ENCODE measurements at regions not wholly inside any gene's neighbourhood (a gene's known extent, or its start where the extent isn't known, plus 50 kb on each side); places are given as distances from the start of the nearest gene placed in this dataset.
A peak's percentile ranks its signal among the peaks of the same experiment; 100 is the strongest.

DNA sequence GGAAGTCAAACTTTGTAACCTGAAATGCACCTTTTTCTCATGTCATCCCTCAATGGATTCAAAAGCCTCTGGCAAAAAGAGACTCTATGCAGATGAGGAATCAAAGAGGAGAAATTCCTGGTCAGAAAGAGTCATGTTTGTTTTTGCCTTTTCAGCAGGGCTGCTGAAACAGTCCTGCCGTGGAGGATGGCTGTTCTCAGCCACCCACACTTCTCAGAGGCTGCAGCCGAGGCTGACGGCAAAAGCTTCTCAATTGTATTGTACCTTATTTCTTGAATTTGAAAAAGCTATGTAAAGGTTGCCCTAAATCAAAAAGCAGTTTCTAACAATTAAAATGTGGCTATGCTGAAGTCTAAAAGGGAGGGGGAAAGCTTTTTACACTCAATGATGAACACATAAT lies 385.3 kb downstream of the KCTD12 start:
- DNase-seq, result no peak

DNA sequence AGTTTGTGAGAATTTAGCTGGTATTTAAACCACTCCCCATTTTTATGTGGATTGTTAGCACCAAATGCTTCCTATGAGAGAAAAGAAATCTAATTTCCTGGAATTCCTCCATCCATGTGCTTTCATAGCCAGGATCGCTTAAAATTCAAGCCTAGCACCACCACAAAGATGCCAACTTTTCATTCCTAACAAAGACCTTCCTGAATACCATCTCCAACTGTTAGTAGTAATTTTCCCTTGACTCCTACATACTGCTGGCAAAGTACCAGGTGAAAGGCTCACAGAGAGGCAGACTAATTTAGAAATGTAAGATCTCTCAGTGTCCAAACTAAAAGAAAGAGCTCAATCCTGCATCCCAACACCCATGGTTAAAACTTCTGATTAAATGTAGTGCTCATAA lies 386.3 kb downstream of the KCTD12 start:
- DNase-seq, result no peak

DNA sequence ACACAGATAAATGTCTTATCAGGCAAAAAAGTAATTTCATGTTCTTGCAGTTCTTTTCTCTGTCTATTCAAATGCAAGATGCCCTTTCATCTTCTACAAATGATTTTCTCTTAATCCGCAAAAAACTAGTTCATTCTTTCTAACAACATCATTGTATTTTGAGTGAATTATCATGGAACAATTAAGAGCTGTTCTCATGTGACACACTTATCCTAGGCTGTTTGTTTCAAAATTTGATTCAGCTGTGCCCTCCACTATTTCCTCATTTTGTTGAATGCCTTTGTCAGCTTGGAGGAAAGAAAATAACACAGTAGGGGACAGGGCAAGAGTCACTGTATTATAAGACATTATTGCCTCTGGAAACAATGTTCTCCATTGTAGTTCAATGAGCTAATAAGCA lies 396.9 kb downstream of the KCTD12 start:
- DNase-seq, result no peak

DNA sequence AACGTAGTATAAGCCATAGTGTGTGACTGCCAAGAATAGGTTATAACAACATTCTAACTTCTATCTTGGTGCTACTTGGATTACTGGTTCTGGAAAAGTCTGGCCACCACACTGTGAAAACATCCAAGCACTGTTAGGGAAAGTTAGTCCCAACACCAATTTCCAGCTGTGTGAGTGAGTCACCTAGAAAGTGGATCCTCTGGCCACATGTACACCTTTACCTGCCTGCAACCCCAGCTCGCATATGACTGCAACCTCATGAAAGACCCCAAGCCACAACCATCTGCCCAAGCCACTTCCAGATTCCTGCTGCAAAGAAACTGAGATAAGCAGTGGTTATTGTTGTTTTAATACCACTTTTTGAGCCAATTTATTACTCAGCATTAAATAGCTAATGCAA lies 404.5 kb downstream of the KCTD12 start:
- no peak for DNase-seq

DNA sequence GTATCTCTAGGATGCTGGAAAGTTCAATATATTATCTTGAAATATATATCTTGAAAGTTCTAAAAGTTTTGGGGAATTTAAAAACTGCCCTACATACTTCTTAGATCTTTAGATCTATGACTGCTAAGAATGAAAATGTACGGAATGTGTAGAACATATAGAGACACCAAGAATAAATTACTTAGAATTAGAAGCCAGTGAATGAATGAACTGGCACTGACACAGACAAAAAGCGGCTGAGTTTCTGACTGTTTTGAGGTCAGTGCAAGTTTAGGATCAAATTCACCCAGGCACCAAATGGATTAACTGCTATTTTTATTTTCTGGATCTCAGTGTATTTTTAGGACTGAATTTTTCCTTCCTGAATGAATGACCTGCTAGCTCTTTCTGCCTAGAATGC lies 411.2 kb downstream of the KCTD12 start:
- no peak for DNase-seq

DNA sequence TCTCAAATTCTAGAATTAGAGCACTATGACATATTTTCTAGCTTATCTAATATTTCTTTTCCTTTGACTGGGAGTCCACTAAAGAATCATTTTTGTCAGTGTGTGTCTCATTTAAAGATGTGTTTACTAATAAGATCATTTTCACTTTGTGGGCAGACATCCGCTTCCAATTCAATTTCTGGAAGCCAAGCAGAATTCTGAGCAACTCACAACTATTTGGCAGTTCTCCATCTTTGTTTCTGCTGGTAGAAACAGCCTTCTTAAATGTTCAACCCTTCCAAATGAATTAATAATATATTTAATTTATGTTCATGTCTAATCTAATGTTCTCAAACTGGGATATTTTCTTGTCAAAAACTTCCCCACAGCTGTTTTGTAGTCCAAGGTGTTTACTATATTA lies 411.8 kb downstream of the KCTD12 start:
- DNase-seq, result no peak

DNA sequence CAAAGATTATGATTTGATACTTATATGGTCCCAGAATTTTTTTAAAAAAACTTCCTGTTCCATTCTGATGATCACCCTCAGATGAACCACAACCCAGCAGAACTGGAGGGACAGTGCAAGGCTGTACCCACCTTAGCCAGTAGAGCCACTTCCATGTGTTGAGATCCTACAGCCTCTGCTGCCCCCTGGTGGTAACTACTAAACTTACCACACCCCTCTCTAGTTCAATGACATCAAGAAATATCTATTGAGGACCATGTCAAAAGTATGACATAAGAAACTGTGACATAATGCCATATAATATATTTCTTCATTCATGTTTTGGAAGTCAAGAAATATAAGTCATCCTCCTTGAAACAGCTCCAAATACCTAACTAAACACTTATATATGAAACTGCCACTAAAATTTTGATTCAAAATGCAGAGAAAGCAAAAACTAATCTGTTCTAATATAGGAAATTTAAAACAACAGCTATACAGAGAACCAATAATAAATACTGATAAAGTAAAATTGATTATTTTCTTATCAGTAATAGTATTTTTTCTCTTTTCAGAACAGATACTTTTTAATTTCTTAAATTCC lies 412.6 kb downstream of the KCTD12 start:
- DNase-seq, result peak; percentile 82

DNA sequence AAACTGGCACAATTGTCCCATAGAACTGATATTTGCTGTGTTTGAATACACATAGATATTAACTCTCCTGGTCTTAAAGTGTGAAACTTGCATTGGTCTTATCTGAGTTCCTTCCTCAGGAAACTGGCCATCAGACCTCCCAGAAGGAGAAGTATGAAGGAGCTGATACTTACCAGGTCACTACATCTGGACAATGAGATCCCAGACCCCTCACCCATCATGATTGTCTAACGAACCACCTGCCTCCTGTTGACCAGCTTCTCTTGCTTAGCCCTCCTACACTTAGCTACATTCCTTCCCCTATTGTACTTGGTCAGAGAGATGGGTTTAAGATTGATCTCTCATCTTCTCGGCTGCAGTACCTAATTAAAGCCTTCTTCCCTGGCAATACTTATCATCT lies 413.3 kb downstream of the KCTD12 start:
- DNase-seq, result no peak

DNA sequence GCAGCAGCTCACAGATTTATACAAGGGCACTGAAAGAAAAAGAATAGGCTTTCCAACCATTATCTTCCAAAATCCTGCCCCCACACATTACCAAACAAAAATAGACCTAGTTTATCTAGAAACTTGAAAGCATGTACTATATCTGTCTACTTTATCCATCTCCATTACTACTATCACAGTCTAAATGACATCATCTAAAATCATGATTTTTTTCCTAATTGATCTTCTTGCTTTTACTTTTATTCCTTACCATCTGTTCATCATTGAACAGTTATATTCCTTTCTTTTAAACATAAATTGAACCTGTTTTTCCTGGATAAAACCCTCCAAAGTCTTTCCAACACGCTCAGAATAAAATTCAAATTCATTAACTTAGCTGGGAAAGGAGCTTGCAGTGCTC lies 414.7 kb downstream of the KCTD12 start:
- DNase-seq, result no peak

DNA sequence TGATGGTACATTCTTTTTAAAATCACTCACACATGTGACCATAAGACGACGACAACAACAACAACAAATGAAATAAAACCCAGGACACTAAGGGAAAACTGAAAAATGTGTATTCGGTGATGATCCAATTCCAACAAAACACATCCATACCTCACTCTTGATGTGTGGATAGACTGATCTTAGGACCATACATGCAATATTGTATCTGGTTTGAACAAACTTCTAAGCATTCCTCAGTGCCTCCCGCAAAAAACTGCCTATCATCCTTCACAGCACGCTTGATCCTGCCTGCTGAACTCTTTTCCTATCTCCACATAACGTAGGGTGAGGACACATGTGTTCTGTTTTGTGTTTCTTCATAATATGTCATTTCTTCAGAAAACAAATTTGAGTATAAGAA lies 415.2 kb downstream of the KCTD12 start:
- no peak for DNase-seq

DNA sequence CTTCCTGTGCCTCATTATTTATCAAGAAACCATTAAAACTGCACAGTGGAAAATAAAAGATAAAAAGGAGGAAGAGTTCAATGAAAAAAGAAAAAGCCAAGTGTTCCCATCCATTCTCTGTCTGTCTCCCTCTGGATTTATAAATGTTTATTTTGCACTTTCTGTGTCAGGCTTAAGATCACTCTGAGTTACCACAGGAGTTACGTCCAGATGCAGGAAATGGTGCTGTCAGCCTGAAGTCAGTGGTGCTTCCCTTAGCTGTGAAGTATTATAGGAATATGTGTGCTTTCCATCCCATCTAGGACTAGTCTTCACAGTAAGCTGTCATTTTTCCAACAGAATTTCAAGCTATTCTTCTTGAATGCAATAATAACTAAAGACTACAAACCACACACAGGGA lies 420.2 kb downstream of the KCTD12 start:
- no peak for DNase-seq

DNA sequence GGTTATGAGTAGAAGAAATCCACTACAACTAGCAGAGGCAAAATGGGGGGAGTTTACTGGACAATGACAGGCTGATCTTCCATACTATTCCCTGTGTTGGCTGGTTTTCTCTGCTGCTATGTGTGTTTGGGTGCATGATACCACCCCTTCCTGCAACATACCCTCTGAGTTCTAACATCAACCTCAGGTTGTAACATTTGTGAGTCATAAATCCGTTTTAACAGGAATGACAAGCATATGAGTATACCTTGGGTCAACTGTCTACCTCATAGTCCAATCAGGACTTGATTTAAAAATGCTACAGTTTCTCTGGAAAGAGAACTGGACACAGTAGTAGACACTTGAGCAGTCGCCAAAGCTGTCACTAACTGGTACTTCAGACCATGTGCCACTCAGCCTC lies 422.9 kb downstream of the KCTD12 start:
- DNase-seq, result no peak

DNA sequence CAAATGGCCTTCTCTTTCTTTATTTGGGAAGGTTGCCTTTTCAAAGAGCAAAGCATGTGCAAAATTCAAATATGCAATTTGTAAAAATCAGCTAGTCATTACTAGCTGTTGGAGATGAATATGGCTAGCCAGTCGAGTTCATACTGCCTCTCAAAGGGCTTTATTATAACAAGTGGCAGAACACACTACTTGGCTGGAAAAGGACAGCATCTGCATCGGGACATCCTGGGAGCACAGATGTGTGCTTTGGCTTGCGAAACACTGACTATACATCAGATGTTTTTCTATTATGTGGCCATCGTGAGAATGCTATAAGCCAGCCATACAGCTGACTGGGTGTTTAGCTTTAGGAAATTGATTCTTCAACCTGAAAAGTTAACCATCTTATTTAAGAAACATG lies 424.2 kb downstream of the KCTD12 start:
- DNase-seq, result no peak

DNA sequence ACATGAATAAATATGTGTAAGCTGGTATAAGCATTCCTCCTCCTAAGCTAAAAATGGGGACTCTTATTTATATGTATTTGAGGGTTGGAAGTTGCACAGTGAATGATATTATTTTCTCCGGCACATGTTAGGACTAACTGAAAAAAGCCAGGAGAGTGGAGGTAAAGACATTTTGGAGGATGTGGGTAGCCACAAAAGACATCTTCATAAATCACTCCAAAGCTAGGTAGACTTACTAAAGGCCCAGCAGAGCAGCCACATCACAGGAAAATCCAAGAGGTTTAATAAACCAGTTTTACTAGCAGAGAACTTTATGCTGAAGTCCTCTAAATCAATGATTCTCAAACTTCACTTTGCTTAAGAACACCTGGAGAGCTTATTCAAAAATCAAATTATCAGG lies 424.7 kb downstream of the KCTD12 start:
- no peak for DNase-seq

DNA sequence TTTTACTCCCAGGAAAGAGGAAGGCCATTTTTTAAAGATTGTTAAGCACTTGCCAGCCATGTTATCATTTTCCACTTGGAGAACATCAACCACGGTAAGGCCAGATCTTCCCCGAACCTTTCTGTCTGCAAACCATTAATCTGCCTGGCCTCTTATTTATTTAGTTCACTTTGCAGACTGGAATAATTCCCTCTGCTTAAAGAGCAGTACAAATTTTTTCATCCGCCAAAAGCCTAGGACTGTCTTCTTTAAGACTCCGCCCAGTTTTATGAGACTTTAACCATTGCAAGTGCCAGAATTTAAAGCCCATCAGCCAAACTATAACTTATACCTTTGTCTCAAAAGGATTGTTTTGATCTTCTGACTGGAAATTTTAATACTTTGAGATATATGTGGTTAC lies 426.3 kb downstream of the KCTD12 start:
- DNase-seq, result no peak

DNA sequence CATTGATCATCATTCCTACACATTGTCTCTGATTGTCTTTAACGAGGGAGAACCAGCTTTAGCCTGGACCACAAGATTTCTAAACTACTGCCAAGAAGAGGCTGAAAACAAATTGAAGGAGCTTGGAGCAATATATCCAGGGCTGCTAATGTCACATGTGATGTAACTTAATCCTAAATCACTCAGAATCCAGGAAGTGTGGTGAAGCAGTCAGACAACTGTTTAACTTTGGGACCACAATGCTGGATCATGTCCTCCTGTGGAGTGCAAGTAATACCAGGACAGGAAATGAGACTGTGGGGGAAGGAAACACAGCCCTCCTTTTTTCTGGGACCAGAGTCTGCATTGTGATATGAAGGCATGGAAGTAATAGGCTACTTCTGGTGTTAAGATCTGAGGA lies 430.2 kb downstream of the KCTD12 start:
- DNase-seq, result no peak

DNA sequence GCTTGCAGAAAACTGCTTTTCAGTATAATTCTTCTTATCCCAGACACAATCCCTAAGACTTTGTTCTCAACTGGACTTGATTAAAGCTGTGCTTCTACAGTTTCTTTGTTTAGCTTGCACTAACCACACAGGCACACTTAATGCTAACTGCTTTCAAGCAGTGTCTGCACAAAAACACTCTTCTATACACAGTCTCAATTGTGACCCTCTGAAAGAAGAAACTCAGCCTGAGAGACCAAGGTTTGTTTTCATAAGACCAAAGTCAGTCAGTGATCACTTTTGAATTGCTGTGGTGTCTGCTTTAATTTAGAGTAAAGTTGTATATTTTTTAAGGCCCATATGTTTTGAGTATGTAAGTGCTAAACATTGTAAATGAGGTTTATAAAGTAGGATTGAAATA lies 431.2 kb downstream of the KCTD12 start:
- DNase-seq, result no peak

DNA sequence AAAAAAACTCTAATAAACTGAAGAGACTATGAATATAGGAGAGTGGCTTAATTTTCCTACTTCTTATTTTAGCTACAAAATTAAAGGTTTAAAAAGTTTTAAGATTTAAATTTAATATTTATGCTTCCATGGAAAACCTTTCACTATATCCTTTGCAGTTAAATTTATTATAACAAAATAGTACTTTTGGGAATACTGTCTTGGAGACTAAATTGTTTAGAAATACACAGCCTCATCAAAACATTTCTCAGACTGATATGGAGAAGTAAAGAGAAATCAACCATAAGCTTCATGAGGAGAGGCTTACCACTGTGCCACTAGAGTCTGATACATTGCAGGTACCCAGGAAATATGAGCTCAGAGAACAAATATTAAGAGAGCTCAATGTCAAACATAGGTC lies 436.5 kb downstream of the KCTD12 start:
- DNase-seq, result no peak

DNA sequence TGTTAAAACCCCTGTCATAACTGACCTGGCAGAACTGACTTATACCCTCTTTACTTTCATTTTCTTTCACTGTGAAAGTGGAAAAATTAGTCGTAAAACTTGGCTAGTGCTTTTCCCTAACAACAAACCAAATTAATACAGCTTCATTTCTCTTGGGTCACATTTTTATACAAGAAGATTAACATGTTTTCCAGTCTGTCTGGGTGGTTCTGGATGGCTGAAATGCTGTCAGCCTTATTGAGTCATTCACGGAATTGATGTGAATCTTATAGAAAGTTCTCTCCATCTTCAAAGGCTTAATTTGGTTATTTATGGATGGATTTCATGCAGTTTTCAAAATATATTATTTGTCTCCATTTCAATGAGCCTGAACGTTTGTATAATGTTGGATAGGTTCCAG lies 440.0 kb downstream of the KCTD12 start:
- DNase-seq, result no peak

DNA sequence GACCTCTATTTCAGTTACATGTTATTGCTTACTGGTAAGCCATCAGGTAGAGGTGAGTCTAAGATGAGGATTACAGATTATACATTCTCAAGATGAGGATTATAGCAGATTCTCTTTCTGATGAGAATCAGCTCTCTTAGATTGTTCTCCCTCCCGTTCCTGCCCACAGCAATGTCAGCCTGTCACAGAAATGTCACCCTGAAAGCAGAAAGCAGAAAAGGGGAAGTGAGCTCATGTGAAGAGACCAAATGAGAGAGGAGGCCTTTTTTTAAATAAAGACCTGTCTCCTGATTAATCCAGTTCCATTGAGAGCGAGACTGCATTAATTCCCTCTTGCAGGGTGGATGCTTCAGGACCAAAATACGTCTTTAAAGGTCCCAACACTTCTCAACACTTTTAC lies 445.6 kb downstream of the KCTD12 start:
- no peak for DNase-seq

DNA sequence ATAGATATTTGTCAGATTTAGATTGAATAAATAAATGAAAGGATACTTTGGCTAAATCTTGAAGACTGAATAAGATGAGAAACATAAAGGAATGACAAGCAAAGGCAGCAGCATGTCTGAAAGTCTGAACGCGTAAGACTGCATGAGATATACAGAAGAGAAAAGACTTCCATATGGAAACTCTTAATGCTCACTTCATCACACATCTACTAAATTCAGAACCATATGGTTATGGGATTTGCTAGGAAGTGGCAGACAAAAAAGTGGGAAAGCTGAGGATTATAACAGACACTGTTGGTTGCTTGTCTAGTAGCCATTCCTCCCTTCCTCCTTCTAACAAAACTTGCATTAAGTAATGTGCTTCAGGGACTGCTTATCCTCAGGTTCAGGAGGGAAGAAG lies 446.7 kb downstream of the KCTD12 start:
- no peak for DNase-seq

DNA sequence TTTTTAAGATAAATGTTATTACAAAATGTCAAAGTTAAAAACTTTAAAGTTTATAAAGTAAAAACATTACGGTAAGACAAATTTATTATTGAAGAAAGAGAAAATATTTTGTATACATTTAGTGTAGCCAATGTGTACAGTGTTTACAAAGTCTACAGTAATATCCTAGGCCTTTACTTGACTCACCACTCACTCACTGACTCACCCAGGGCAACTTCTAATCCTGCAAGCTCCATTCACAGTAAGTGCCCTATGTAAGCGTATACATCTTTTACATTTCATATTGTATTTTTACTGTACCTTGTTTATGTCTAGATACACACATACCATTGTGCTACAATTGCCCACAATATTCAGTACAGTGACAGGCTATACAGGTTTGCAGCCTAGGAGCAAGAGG lies 448.2 kb downstream of the KCTD12 start:
- DNase-seq, result no peak

DNA sequence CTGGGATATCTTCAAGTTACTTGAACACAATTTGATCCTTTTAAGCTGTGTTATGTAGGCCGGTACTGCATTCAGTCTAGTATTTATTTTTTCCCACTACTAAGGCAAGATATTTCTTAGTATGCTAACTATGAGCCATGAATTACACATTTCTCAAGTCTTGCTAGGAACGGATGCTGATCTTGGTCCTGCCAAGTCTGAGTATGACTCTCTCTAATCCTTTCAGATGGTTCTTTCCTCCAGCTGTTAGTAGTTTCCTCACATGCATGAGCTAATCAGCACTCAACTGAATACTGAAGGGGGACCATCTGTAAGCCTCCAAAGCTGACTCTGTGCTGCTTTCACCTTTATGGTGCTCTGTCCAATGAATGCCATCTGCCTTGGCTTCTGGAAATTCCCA lies 460.3 kb downstream of the KCTD12 start:
- no peak for DNase-seq

DNA sequence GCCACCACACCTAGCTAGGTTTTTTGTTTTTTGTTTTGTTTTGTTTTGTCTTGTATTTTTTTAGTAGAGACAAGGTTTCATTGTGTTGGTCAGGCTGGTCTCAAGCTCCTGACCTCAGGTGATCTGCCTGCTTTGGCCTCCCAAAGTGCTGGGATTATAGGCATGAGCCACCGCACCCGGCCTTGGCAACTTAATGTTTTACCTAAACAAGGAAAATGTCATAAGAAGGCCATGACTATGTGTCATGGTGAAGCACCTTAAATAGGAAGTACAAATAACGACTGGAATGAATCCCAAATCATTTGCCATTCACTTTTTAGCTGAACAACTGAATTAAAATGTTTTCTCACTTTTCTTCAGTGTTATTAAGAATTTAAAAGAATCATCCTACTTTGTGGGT lies 465.2 kb downstream of the KCTD12 start:
- DNase-seq, result no peak

DNA sequence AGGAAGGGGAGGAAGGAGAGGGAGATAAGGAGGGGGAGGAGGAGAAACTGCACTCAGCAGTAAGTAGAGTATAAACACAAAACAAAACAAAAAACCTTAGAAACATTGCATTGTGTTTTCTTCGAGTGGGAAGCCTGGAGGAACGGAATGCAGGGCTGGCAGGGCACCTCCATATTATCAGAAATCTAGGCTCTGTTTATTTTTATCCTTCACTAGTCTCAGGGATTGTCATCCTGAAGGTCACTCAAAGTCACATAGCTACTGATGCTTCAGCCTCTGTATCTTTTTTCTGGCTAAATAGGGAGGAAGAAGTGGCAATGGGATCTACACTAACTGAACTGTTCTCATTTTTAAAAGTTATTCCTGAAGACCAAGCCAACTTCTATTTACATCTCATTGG lies 467.8 kb downstream of the KCTD12 start:
- DNase-seq, result no peak

DNA sequence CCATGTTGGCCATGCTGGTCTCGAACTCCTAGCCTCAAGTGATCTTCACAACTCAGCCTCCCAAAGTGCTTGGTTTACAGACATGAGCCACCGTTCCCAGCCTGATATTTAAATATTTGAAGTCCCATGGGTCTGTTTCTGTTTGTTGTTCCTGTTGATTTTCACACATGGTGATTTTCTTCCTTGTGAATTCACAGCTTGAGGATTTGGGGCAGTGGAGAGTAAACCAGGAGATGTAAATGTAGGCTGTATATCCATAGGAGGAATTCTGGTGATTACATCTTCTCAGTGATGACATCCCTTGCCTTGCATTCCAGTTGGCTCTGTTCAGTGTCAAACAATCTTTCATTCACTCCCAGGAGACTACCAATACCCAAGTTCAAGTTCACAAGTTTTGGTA lies 471.9 kb downstream of the KCTD12 start:
- DNase-seq, result no peak
